WI38 (cell line): ENCODE measurements at regions not wholly inside any gene's neighbourhood (a gene's known extent, or its start where the extent isn't known, plus 50 kb on each side); places are given as distances from the start of the nearest gene placed in this dataset.

Experiments used
- H3K4me3 ChIP-seq: 2 replicates; pipeline ENCODE4 v1.5.1; 2011; ENCODE audit warnings: low read depth, mild to moderate bottlenecking, control low read depth, low read length
- CTCF ChIP-seq: IDR thresholded peaks from 2 replicates; pipeline ENCODE4 v1.5.1; 2012; ENCODE audit warnings: low read depth, mild to moderate bottlenecking, control low read depth, low read length

GRCh38 chr3:104126463-104126862, 1240.2 kb upstream of the ALCAM start:
- TF ChIP-seq CTCF = no peak
- no peak overlapping the region for H3K4me3 ChIP-seq

GRCh38 chr3:104126864-104127553, 1239.7 kb upstream of the ALCAM start:
- TF ChIP-seq CTCF = no peak
- no peak overlapping the region for H3K4me3 ChIP-seq

GRCh38 chr3:104127830-104128229, 1238.9 kb upstream of the ALCAM start:
- H3K4me3 ChIP-seq = no peak overlapping the region
- TF ChIP-seq CTCF = no peak

GRCh38 chr3:104132566-104133403, 1233.9 kb upstream of the ALCAM start:
- TF ChIP-seq CTCF = no peak
- H3K4me3 ChIP-seq = no peak overlapping the region

GRCh38 chr3:104133630-104134029, 1233.1 kb upstream of the ALCAM start:
- no peak for TF ChIP-seq CTCF

GRCh38 chr3:104137116-104137515, 1229.6 kb upstream of the ALCAM start:
- no peak for TF ChIP-seq CTCF
- no peak overlapping the region for H3K4me3 ChIP-seq

More at GRCh38 chr3:104133630-104134029, 1233.1 kb upstream of the ALCAM start:
- H3K4me3 ChIP-seq = no peak overlapping the region

- TF ChIP-seq CTCF = no peak
- H3K4me3 ChIP-seq = no peak overlapping the region
Measured at GRCh38 chr3:104145164-104145563, 1221.5 kb upstream of the ALCAM start.
